GM12878 (cell line): ENCODE measurements at regions not wholly inside any gene's neighbourhood (a gene's known extent, or its start where the extent isn't known, plus 50 kb on each side); places are given as distances from the start of the nearest gene placed in this dataset.

Source experiments
- MEF2A ChIP-seq: IDR thresholded peaks from 2 replicates; pipeline ENCODE4 v1.6.1; 2011; ENCODE audit warnings: low read depth, mild to moderate bottlenecking, low read length, moderate library complexity; ENCODE audit not compliant: insufficient read depth
- TF ChIP-seq, protein P1 (sequence below), 3 experiments: IDR thresholded peaks in 2 of 3; conservative IDR thresholded peaks in 1 of 3; 2 replicates each; pipeline ENCODE4 v1.5.1; 2011; ENCODE audit warnings: low read depth in 3 of 3, low read length in 3 of 3, mild to moderate bottlenecking in 3 of 3, control low read depth in 2 of 3, moderate library complexity in 2 of 3, inconsistent platforms in 1 of 3, mixed read lengths in 1 of 3; ENCODE audit not compliant: control insufficient read depth in 2 of 3, insufficient read depth in 1 of 3; ENCODE audit errors: extremely low read depth in 1 of 3

DNA sequence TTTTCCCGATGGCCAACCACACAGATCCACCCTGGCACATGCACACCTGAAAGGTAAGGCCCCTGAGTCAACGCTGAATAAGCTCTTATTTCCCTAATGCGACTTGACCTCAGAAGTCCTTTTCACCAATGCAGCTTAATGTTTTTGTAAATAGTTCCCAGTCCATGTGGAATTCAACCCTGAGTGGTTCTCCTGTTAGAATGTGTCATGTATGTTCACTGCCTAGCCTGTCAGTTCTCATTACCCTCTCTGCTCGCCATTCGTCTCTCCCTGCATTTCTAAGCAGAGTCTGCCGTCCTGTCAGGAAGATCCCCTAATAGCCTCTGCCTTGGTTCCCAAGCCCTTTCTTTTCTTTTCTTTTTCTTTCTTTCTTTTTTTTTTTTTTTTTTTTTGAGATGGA is 392.6 kb upstream of the SHH start:
- TF ChIP-seq, protein P1, sequence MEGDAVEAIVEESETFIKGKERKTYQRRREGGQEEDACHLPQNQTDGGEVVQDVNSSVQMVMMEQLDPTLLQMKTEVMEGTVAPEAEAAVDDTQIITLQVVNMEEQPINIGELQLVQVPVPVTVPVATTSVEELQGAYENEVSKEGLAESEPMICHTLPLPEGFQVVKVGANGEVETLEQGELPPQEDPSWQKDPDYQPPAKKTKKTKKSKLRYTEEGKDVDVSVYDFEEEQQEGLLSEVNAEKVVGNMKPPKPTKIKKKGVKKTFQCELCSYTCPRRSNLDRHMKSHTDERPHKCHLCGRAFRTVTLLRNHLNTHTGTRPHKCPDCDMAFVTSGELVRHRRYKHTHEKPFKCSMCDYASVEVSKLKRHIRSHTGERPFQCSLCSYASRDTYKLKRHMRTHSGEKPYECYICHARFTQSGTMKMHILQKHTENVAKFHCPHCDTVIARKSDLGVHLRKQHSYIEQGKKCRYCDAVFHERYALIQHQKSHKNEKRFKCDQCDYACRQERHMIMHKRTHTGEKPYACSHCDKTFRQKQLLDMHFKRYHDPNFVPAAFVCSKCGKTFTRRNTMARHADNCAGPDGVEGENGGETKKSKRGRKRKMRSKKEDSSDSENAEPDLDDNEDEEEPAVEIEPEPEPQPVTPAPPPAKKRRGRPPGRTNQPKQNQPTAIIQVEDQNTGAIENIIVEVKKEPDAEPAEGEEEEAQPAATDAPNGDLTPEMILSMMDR (IDR thresholded peaks at IDR 0.05 in 2 of 3, conservative IDR thresholded peaks at IDR 0.05 in 1 of 3; ENCODE audit: control insufficient read depth in 2 of 3, extremely low read depth in 1 of 3, insufficient read depth in 1 of 3, low read depth in 3 of 3, low read length in 3 of 3) = no peak
- no peak for TF ChIP-seq MEF2A
